HepG2 (cell line): ENCODE measurements at regions not wholly inside any gene's neighbourhood (a gene's known extent, or its start where the extent isn't known, plus 50 kb on each side); places are given as distances from the start of the nearest gene placed in this dataset.

Source experiments
- FOSL2 ChIP-seq: sonication (generic); formaldehyde crosslinking; IDR thresholded peaks from 2 replicates; pipeline ENCODE4 v1.4.0; 2020; ENCODE audit warnings: missing genetic modification reagents
- POLR2AphosphoS5 ChIP-seq: IDR thresholded peaks from 2 replicates; pipeline ENCODE4 v1.6.1; 2012; ENCODE audit warnings: low read depth, low read length
- ZNF563 ChIP-seq: sonication (generic); formaldehyde crosslinking; IDR thresholded peaks from 2 replicates; pipeline ENCODE4 v1.8.0; 2022; ENCODE audit warnings: mild to moderate bottlenecking, moderate library complexity, missing genetic modification reagents
- TF ChIP-seq, protein P1 (sequence below): IDR thresholded peaks from 2 replicates; pipeline ENCODE4 v1.6.1; 2016
- TF ChIP-seq, protein P2 (sequence below): sonication (generic); formaldehyde crosslinking; IDR thresholded peaks from 2 replicates; pipeline ENCODE4 v1.5.0; 2020; ENCODE audit warnings: mild to moderate bottlenecking, missing genetic modification reagents, moderate library complexity

DNA sequence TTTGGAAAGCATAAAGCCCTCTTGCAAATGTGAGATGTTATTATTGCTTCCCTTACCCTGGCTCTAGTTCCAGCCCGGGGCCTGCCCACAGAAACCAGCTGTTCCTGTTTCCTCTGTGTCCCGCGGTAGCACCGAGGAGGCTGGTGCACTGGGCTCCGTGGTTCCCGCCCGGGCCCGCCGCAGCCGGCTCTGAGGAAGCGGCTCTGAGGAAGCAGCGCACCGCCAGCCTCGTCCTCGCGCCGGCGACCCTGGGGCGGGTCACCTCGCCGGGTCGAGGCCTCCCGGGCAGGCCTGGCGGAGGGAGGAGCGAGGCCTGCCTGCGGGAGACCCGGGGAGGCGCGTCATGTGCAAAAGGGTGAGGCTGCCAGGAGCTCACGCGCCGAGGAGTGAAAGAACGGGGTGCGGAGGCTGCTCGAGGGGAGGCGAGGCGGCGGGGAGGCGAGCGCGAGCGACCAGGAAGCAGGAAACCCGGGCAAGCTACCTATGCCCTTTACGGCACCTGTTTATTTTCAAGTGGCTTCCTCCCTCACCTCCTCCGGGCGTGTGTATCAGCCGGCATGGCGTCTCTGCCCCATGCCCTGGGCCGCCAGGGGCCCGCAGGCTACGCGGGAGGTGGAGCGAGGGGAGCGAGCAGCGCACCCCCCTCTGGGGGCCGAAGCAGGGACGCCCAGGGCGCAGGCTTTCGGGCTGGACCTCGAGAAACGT is 61.3 kb upstream of the MEGF10 start:
- TF ChIP-seq, protein P1, sequence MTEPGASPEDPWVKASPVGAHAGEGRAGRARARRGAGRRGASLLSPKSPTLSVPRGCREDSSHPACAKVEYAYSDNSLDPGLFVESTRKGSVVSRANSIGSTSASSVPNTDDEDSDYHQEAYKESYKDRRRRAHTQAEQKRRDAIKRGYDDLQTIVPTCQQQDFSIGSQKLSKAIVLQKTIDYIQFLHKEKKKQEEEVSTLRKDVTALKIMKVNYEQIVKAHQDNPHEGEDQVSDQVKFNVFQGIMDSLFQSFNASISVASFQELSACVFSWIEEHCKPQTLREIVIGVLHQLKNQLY, result no peak
- TF ChIP-seq FOSL2 (no peak), POLR2AphosphoS5 (no peak), ZNF563 (CRISPR knock-in tag) (no peak)
- TF ChIP-seq, protein P2, sequence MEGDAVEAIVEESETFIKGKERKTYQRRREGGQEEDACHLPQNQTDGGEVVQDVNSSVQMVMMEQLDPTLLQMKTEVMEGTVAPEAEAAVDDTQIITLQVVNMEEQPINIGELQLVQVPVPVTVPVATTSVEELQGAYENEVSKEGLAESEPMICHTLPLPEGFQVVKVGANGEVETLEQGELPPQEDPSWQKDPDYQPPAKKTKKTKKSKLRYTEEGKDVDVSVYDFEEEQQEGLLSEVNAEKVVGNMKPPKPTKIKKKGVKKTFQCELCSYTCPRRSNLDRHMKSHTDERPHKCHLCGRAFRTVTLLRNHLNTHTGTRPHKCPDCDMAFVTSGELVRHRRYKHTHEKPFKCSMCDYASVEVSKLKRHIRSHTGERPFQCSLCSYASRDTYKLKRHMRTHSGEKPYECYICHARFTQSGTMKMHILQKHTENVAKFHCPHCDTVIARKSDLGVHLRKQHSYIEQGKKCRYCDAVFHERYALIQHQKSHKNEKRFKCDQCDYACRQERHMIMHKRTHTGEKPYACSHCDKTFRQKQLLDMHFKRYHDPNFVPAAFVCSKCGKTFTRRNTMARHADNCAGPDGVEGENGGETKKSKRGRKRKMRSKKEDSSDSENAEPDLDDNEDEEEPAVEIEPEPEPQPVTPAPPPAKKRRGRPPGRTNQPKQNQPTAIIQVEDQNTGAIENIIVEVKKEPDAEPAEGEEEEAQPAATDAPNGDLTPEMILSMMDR, result no peak
